Body of pancreas (tissue), 4 donors: ENCODE measurements at regions not wholly inside any gene's neighbourhood (a gene's known extent, or its start where the extent isn't known, plus 50 kb on each side); places are given as distances from the start of the nearest gene placed in this dataset.

Experiments
- ATAC-seq: fragments of 150-250 bp; one replicate; pipeline ENCODE4 v1.9.1; 2016
- DNase-seq, 4 donors: peaks; one replicate each; pipeline ENCODE4 v3.0.0-alpha.2; 2019
- H3K27ac ChIP-seq, 4 donors: fragments of 200-600 bp; sonication (generic); 1 replicate in 3 of 4; 2 replicates in 1 of 4; pipeline versions ENCODE4 v1.5.1 to v1.6.1; 2016 to 2019; ENCODE audit warnings: mild to moderate bottlenecking in 1 of 4, mixed read lengths in 1 of 4, moderate library complexity in 1 of 4
- H3K27me3 ChIP-seq, 2 donors: fragments of 200-600 bp; sonication (generic); one replicate each; pipeline ENCODE4 v1.6.0; 2016; ENCODE audit warnings: mild to moderate bottlenecking in 1 of 2
- H3K36me3 ChIP-seq, 2 donors: fragments of 200-600 bp; sonication (generic); replicated peaks in 1 of 2; 2 replicates each; pipeline ENCODE4 v1.5.1; 2016; ENCODE audit warnings: low read depth in 2 of 2; ENCODE audit not compliant: insufficient read depth in 1 of 2
- H3K4me1 ChIP-seq: fragments of 200-600 bp; sonication (generic); one replicate; pipeline ENCODE4 v1.6.0; 2016
- H3K4me3 ChIP-seq, 2 donors: fragments of 200-600 bp; sonication (generic); 1 replicate in 1 of 2; 2 replicates in 1 of 2; pipeline ENCODE4 v1.5.1; 2016 to 2019
- H3K9me3 ChIP-seq, 3 donors: fragments of 200-600 bp; sonication (generic); 1 replicate in 2 of 3; 2 replicates in 1 of 3; pipeline ENCODE4 v1.5.1; 2016
- POLR2A ChIP-seq, 3 donors: fragments of 450-650 bp; IDR thresholded peaks; one replicate each; pipeline ENCODE4 v1.6.1; 2016; ENCODE audit warnings: antibody characterized with exemption in 3 of 3, mild to moderate bottlenecking in 2 of 3
- whole genome bisulfite sequencing, 2 donors: methylation state at CpG; one replicate each; pipeline ENCODE4 v1.1.5; 2017; 5-methylcytosine and 5-hydroxymethylcytosine counted together
- intact Hi-C: fragments of 100-400 bp; cut with DNase I; formaldehyde crosslinking; loops from one replicate; pipeline ENCODE4 v1.15.1; 2023
- TF ChIP-seq, protein P1 (sequence below), 7 experiments: fragments of 450-650 bp in 4 of 7; fragments of 200-600 bp in 3 of 7; sonication (generic) in 3 of 7; IDR thresholded peaks; one replicate each; pipeline ENCODE4 v1.5.1; 2016 to 2019; ENCODE audit warnings: antibody characterized with exemption in 7 of 7

- Histone ChIP-seq H3K36me3 (no peaks in the 10 kb centered on the region), H3K27ac (no peak overlapping the region), H3K4me1 (no peaks in the 10 kb centered on the region), H3K4me3 (no peak overlapping the region), H3K27me3 (peaks cover 0 to 3% of the 10 kb centered on the region in 2 donors), H3K9me3 (no peaks in the 10 kb centered on the region)
- TF ChIP-seq POLR2A (IDR thresholded peaks at IDR 0.05), result no peak
- TF ChIP-seq, protein P1, sequence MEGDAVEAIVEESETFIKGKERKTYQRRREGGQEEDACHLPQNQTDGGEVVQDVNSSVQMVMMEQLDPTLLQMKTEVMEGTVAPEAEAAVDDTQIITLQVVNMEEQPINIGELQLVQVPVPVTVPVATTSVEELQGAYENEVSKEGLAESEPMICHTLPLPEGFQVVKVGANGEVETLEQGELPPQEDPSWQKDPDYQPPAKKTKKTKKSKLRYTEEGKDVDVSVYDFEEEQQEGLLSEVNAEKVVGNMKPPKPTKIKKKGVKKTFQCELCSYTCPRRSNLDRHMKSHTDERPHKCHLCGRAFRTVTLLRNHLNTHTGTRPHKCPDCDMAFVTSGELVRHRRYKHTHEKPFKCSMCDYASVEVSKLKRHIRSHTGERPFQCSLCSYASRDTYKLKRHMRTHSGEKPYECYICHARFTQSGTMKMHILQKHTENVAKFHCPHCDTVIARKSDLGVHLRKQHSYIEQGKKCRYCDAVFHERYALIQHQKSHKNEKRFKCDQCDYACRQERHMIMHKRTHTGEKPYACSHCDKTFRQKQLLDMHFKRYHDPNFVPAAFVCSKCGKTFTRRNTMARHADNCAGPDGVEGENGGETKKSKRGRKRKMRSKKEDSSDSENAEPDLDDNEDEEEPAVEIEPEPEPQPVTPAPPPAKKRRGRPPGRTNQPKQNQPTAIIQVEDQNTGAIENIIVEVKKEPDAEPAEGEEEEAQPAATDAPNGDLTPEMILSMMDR (IDR thresholded peaks at IDR 0.05), result no peak
- WGBS, 2 donors, result 48 to 62% methylated on average over 3 to 5 of the region's 5 CpGs
- intact Hi-C loops, result no loop called here
- ATAC-seq (no peak), DNase-seq (no peak)
These were observed 164.6 kb upstream of the TNRC6C start for GRCh38 chr17:77793971-77794235.

GRCh38 chr17:77794846-77795245 lies 163.7 kb upstream of the TNRC6C start:
- ATAC-seq (no peak), DNase-seq (no peak)
- Histone ChIP-seq H3K27me3 (peaks cover 0 to 3% of the 10 kb centered on the region in 2 donors), H3K4me1 (no peaks in the 10 kb centered on the region), H3K4me3 (no peak overlapping the region), H3K36me3 (no peaks in the 10 kb centered on the region), H3K27ac (no peak overlapping the region), H3K9me3 (no peaks in the 10 kb centered on the region)
- TF ChIP-seq, protein P1 (IDR thresholded peaks at IDR 0.05), result no peak
- TF ChIP-seq POLR2A (IDR thresholded peaks at IDR 0.05), result no peak
- WGBS, 2 donors, result 50 to 52% methylated on average over 6 of the region's 6 CpGs
- intact Hi-C loops, result no loop called here

DNA sequence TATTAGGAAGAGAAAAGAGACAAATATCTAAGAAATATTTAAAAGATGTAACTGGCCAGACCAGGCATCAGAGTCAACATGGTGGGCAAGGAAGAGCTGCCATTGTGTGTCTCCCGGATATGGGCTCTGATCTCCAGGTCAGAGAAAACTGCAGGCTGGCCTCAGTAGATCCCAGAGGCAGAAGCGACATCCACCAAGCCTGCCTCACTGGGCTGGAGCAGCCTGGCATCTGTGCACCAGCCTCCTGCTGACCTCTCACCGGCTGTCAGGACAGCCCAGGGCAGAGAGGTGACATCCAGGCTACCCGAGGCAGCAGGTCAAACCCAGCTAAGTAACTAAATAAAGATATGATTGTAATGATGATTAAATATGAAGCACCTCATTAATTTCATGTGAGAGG lies 162.8 kb upstream of the TNRC6C start:
- no peak for TF ChIP-seq POLR2A (IDR thresholded peaks at IDR 0.05)
- TF ChIP-seq, protein P1 (IDR thresholded peaks at IDR 0.05), result no peak
- Histone ChIP-seq H3K27me3 (peaks cover 0 to 3% of the 10 kb centered on the region in 2 donors), H3K27ac (no peak overlapping the region), H3K36me3 (no peaks in the 10 kb centered on the region), H3K4me3 (no peak overlapping the region), H3K9me3 (no peaks in the 10 kb centered on the region), H3K4me1 (no peaks in the 10 kb centered on the region)
- DNase-seq, result no peak
- WGBS, 2 donors, result 52 to 59% methylated on average over 4 of the region's 4 CpGs
- ATAC-seq, result no peak
- intact Hi-C loops, result no loop called here

DNA sequence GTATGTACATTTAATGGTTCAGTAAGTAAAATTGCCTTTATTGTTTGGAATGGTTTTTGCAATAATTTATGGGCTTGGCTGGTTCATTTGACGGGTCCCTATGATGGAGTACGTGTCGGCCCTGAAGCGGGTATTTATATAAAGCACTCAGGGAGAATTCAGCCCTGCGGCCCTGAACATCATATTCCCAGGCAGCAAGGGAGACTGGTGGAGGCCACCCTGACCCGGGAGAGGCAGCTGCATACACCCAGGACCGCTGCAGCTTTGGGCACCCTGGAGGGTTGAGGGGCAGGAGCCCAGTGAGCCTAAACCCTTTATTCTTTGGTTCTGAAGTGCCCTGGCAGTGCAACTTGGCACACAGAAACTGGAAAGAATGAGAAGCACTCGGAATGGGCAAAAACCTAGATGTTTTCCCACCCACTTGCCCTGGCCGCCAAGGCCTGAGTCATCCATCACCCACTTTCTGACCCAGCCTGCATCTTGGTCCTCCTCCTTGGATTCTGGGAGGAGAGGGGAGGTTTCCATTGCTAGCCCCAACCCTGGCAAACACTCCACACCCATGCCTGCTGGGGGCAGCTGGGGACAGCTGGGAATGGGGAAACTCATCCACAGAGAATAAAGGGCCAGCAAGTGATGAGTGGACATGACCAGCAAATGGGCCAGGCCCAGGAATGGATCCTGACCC lies 162.2 kb upstream of the TNRC6C start:
- Histone ChIP-seq H3K4me1 (no peaks in the 10 kb centered on the region), H3K27me3 (peaks cover 0 to 3% of the 10 kb centered on the region in 2 donors), H3K27ac (no peak overlapping the region), H3K36me3 (no peaks in the 10 kb centered on the region), H3K9me3 (no peaks in the 10 kb centered on the region), H3K4me3 (no peak overlapping the region)
- 70 to 80% methylated on average over 8 to 9 of the region's 9 CpGs for WGBS, 2 donors
- ATAC-seq (no peak), DNase-seq (no peak)
- intact Hi-C loops, result no loop called here
- no peak for TF ChIP-seq POLR2A (IDR thresholded peaks at IDR 0.05)
- TF ChIP-seq, protein P1 (IDR thresholded peaks at IDR 0.05), result no peak

GRCh38 chr17:77798031-77798430 lies 160.5 kb upstream of the TNRC6C start:
- Histone ChIP-seq H3K27ac (no peak overlapping the region), H3K4me3 (no peak overlapping the region), H3K4me1 (no peaks in the 10 kb centered on the region), H3K36me3 (no peaks in the 10 kb centered on the region), H3K27me3 (peaks cover 0 to 3% of the 10 kb centered on the region in 2 donors), H3K9me3 (no peaks in the 10 kb centered on the region)
- 28 to 42% methylated on average over 7 of the region's 7 CpGs for WGBS, 2 donors
- ATAC-seq (no peak), DNase-seq (no peak)
- intact Hi-C loops, result no loop called here
- TF ChIP-seq POLR2A (IDR thresholded peaks at IDR 0.05), result no peak
- TF ChIP-seq, protein P1 (IDR thresholded peaks at IDR 0.05), result no peak
